Psoas muscle (tissue), 7 donors: ENCODE measurements at regions not wholly inside any gene's neighbourhood (a gene's known extent, or its start where the extent isn't known, plus 50 kb on each side); places are given as distances from the start of the nearest gene placed in this dataset.

Source experiments
- ATAC-seq, 4 donors: fragments of 200-7000 bp; cut with Tn5 transposase; one replicate each; pipeline ENCODE4 v1.9.1; 2020; ENCODE audit warnings: moderate library complexity in 3 of 4, mild to moderate bottlenecking in 2 of 4
- DNase-seq, 2 donors: peaks; one replicate each; pipeline ENCODE4 v3.0.0-alpha.2; 2020
- H3K27ac ChIP-seq: fragments of 200-600 bp; one replicate; pipeline ENCODE4 v1.8.0; 2022
- H3K27me3 ChIP-seq, 3 donors: fragments of 200-600 bp in 1 of 3; one replicate each; pipeline versions ENCODE4 v1.6.1 to v1.8.0; 2013 to 2022; ENCODE audit warnings: low read length in 2 of 3, mild to moderate bottlenecking in 2 of 3, moderate library complexity in 1 of 3; ENCODE audit not compliant: insufficient read depth in 3 of 3
- H3K36me3 ChIP-seq, 2 donors: fragments of 200-600 bp in 1 of 2; one replicate each; pipeline versions ENCODE4 v1.6.1 to v1.8.0; 2013 to 2022; ENCODE audit warnings: low read depth in 1 of 2, mild to moderate bottlenecking in 1 of 2, moderate library complexity in 1 of 2; ENCODE audit not compliant: insufficient read depth in 1 of 2
- H3K4me1 ChIP-seq: fragments of 200-600 bp; one replicate; pipeline ENCODE4 v1.8.0; 2022
- H3K4me3 ChIP-seq: fragments of 200-600 bp; one replicate; pipeline ENCODE4 v1.8.0; 2022; ENCODE audit warnings: mild to moderate bottlenecking
- H3K9me3 ChIP-seq: fragments of 200-600 bp; one replicate; pipeline ENCODE4 v1.8.0; 2022
- CTCF ChIP-seq: fragments of 200-600 bp; IDR thresholded peaks from one replicate; pipeline ENCODE4 v1.8.0; 2022; ENCODE audit warnings: antibody characterized with exemption
- WGBS, 3 donors: extraction: QIAGEN DNeasy Blood & Tissue Kit; methylation state at CpG; one replicate each; pipeline versions ENCODE4 v1.1.6 to v1.1.7; 2013; 5-methylcytosine and 5-hydroxymethylcytosine counted together
- intact Hi-C, 2 donors: fragments of 100-400 bp; cut with DNase I; formaldehyde crosslinking; loops; one replicate each; pipeline versions ENCODE4 v1.11.0 to v1.14.2; 2022
- donor health status: healthy with polysubstance abuse.
- donor health status: DM: no; HTN: no; CAD: no; lungs with moderate emphysema.
- donor health status: Bipolar disorder and iron deficiency.
- donor health status: healthy.
- donor health status: DM: yes; HTN: yes; CAD: no.
- donor health status: DM: no; HTN: no; CAD: no.
- donor health status: DM: yes; HTN: yes; CAD: no.

- Histone ChIP-seq H3K4me3 (no peak overlapping the region), H3K27ac (no peak overlapping the region), H3K9me3 (no peaks in the 10 kb centered on the region), H3K4me1 (no peaks in the 10 kb centered on the region), H3K27me3 (no peaks in the 10 kb centered on the region), H3K36me3 (no peaks in the 10 kb centered on the region)
- DNase-seq (no peak), ATAC-seq (no peak)
- intact Hi-C loops: no loop called here
- no peak for TF ChIP-seq CTCF
- 91 to 94% (median 92%) methylated on average over 4 of the region's 4 CpGs for WGBS, 3 donors
These were observed 249.7 kb downstream of the C4orf33 start for GRCh38 chr4:129345609-129346008.

GRCh38 chr4:129346036-129346435 is 250.1 kb downstream of the C4orf33 start:
- ATAC-seq: no peak
- WGBS, 3 donors: 72 to 90% (median 82%) methylated on average over 5 of the region's 5 CpGs

GRCh38 chr4:129346734-129347133 is 250.8 kb downstream of the C4orf33 start:
- no peak for TF ChIP-seq CTCF

More at GRCh38 chr4:129346036-129346435, 250.1 kb downstream of the C4orf33 start:
- Histone ChIP-seq H3K4me1 (no peaks in the 10 kb centered on the region), H3K27me3 (no peaks in the 10 kb centered on the region), H3K4me3 (no peak overlapping the region), H3K36me3 (no peaks in the 10 kb centered on the region), H3K9me3 (no peaks in the 10 kb centered on the region), H3K27ac (no peak overlapping the region)
- no peak for DNase-seq
- no peak for TF ChIP-seq CTCF
- intact Hi-C loops: no loop called here

GRCh38 chr4:129350834-129351721 is 255.1 kb downstream of the C4orf33 start:
- WGBS, 3 donors: 67 to 74% (median 71%) methylated on average over 8 of the region's 8 CpGs
- H3K36me3 ChIP-seq: no peaks in the 10 kb centered on the region
- H3K4me3 ChIP-seq: no peak overlapping the region
- no peaks in the 10 kb centered on the region for H3K9me3 ChIP-seq
- ATAC-seq (no peak), DNase-seq (no peak)
- H3K4me1 ChIP-seq: no peaks in the 10 kb centered on the region
- no peak for TF ChIP-seq CTCF
- intact Hi-C loops: no loop called here
- peaks cover 0 to 4% (median 0%) of the 10 kb centered on the region in 3 donors for H3K27me3 ChIP-seq
- H3K27ac ChIP-seq: no peak overlapping the region

More at GRCh38 chr4:129346734-129347133, 250.8 kb downstream of the C4orf33 start:
- intact Hi-C loops: no loop called here
- no peak for ATAC-seq
- Histone ChIP-seq H3K4me1 (no peaks in the 10 kb centered on the region), H3K4me3 (no peak overlapping the region), H3K27ac (no peak overlapping the region), H3K27me3 (no peaks in the 10 kb centered on the region), H3K9me3 (no peaks in the 10 kb centered on the region), H3K36me3 (no peaks in the 10 kb centered on the region)
- WGBS, 3 donors: 38 to 54% (median 39%) methylated on average over 3 of the region's 3 CpGs
- DNase-seq: no peak
